MCF 10A (cell line): ENCODE measurements at regions not wholly inside any gene's neighbourhood (a gene's known extent, or its start where the extent isn't known, plus 50 kb on each side); places are given as distances from the start of the nearest gene placed in this dataset.

Source experiments
- BruUV-seq: library from RNA; stranded (reverse); fragments of 400-500 nt; replicated peaks from 2 replicates; lab custom pipeline; 2021; lab: Mats Ljungman, UMichigan
- CTCF ChIA-PET: fragments of 300-600 bp; sonication (Branson Sonifier 250); formaldehyde crosslinking; extraction: SDS; loops from one replicate; lab custom pipeline; 2021; ENCODE audit warnings: antibody characterized with exemption, inconsistent platforms; lab: Yijun Ruan, JAX
- POLR2A ChIA-PET: fragments of 300-600, 350-650 bp; sonication (Branson Sonifier 250); formaldehyde crosslinking; extraction: SDS; loops from one replicate; lab custom pipeline; 2020; ENCODE audit warnings: antibody characterized with exemption, inconsistent platforms; lab: Yijun Ruan, JAX
- DNase-seq: peaks from one replicate; pipeline ENCODE4 v3.0.0-alpha.2; 2018; ENCODE audit not compliant: unreplicated experiment
- H3K27ac Mint-ChIP-seq: one replicate; pipeline ENCODE4 v1.8.0; 2022; ENCODE audit warnings: mild to moderate bottlenecking, low read depth, mixed read lengths; ENCODE audit not compliant: unreplicated experiment
- H3K27me3 Mint-ChIP-seq: one replicate; pipeline ENCODE4 v1.8.0; 2022; ENCODE audit warnings: mixed read lengths; ENCODE audit not compliant: insufficient read depth, unreplicated experiment
- H3K36me3 Mint-ChIP-seq: one replicate; pipeline ENCODE4 v1.8.0; 2022; ENCODE audit warnings: mild to moderate bottlenecking, moderate library complexity, mixed read lengths; ENCODE audit not compliant: insufficient read depth, unreplicated experiment
- H3K4me1 Mint-ChIP-seq: one replicate; pipeline ENCODE4 v1.8.0; 2022; ENCODE audit warnings: mixed read lengths; ENCODE audit not compliant: insufficient read depth, unreplicated experiment
- H3K4me3 Mint-ChIP-seq: one replicate; pipeline ENCODE4 v1.8.0; 2022; ENCODE audit warnings: mild to moderate bottlenecking, moderate library complexity, mixed read lengths; ENCODE audit not compliant: unreplicated experiment
- H3K9me3 Mint-ChIP-seq: one replicate; pipeline ENCODE4 v1.8.0; 2022; ENCODE audit warnings: mixed read lengths; ENCODE audit not compliant: unreplicated experiment
- intact Hi-C: fragments of 100-400 bp; cut with micrococcal nuclease; formaldehyde crosslinking; loops from 2 replicates; pipeline ENCODE4 v1.14.1; 2022
- TF ChIP-seq, protein P1 (sequence below): fragments of 200-600 bp; IDR thresholded peaks from one replicate; pipeline ENCODE4 v1.8.0; 2022; ENCODE audit warnings: antibody characterized with exemption, mild to moderate bottlenecking; ENCODE audit not compliant: unreplicated experiment

DNA sequence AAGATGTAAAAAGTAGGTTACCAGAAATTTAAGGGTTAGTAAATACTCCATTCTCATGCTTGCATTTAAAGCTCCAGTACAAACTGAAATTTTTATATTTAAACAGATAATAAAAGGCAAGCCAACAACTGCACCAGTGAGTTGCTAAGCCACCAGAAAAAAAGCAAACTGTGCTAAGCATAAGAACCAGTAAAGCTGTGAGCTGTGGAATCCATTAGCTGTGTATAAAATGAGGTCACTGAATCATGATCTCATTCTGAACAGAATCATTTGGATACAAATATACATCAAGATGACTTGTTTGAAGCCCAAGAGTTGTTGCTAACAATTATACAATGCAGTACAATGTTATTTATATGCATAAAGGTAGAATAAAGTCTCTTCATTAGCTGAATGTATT lies 1312.2 kb downstream of the SI start:
- BruUV-seq: no TSS peak
- POLR2A ChIA-PET: no interaction called here
- DNase-seq: no peak
- Mint-ChIP-seq H3K36me3 (no peaks in the 10 kb centered on the region), H3K4me3 (no peak overlapping the region), H3K4me1 (no peaks in the 10 kb centered on the region), H3K27ac (no peak overlapping the region), H3K9me3 (peaks cover 15% of the 10 kb centered on the region), H3K27me3 (no peaks in the 10 kb centered on the region)
- TF ChIP-seq, protein P1, sequence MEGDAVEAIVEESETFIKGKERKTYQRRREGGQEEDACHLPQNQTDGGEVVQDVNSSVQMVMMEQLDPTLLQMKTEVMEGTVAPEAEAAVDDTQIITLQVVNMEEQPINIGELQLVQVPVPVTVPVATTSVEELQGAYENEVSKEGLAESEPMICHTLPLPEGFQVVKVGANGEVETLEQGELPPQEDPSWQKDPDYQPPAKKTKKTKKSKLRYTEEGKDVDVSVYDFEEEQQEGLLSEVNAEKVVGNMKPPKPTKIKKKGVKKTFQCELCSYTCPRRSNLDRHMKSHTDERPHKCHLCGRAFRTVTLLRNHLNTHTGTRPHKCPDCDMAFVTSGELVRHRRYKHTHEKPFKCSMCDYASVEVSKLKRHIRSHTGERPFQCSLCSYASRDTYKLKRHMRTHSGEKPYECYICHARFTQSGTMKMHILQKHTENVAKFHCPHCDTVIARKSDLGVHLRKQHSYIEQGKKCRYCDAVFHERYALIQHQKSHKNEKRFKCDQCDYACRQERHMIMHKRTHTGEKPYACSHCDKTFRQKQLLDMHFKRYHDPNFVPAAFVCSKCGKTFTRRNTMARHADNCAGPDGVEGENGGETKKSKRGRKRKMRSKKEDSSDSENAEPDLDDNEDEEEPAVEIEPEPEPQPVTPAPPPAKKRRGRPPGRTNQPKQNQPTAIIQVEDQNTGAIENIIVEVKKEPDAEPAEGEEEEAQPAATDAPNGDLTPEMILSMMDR: no peak
- intact Hi-C loops: no loop called here
- CTCF ChIA-PET: interaction anchor here (1.7 kb wide), 1 partner anchor 13 kb away, joined by 7 read pairs; no protein-coding TSS in a partner anchor

DNA sequence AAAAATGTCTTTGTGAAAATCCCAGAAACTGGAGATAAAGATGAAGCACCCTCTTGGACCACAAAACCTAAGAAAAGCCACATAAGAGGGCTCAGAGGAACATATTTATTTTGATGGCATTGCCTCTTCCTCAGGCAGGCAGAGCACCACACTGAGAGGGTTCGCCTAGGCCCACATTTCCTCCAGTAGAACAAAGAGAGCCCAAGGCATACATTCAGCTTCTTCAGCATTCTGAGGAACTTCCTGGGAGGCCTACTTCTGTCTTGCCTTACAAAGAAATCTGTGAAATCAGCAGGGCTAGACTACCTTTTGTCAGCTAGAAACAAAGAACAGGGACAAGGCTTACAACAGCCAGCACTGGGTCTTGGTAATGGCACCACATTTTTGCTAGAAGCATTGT lies 1325.3 kb downstream of the SI start:
- ChIA-PET POLR2A (no interaction called here), CTCF (interaction anchor here (0.9 to 1.2 kb wide), 3 partner anchors 13 to 197 kb away, joined by 3 to 7 read pairs (median 5); no protein-coding TSS in a partner anchor)
- intact Hi-C loops: no loop called here
- no peaks in the 10 kb centered on the region for H3K27me3 Mint-ChIP-seq
- BruUV-seq: no TSS peak
- TF ChIP-seq, protein P1: no peak
- no peak overlapping the region for H3K27ac Mint-ChIP-seq
- H3K9me3 Mint-ChIP-seq: peaks cover 18% of the 10 kb centered on the region
- H3K4me1 Mint-ChIP-seq: no peaks in the 10 kb centered on the region
- no peaks in the 10 kb centered on the region for H3K36me3 Mint-ChIP-seq
- no peak for DNase-seq
- no peak overlapping the region for H3K4me3 Mint-ChIP-seq

DNA sequence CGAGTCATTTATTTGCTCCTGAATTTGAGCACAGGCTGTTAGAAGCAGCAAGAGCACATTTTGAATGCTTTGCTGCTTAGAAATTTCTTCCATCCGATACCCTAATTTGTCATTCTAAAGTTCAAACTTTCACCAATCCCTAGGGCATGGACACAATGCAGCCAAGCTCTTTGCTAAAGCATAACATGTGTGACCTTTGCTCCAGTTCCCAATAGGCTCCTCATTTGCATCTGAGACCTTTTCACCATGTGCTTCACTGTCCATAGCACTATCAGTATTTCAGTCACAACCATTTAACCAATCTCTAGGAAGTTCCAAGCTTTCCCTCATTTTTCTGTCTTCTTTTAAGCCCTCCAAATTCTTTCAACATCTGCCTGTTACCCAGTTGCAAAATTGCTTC lies 1333.1 kb downstream of the SI start:
- no TSS peak for BruUV-seq
- CTCF ChIA-PET: interaction anchor here (1.2 kb wide), 1 partner anchor 276 kb away, joined by 3 read pairs; no protein-coding TSS in a partner anchor
- Mint-ChIP-seq H3K27me3 (no peaks in the 10 kb centered on the region), H3K4me3 (no peak overlapping the region), H3K36me3 (no peaks in the 10 kb centered on the region), H3K4me1 (no peaks in the 10 kb centered on the region), H3K9me3 (no peaks in the 10 kb centered on the region), H3K27ac (no peak overlapping the region)
- TF ChIP-seq, protein P1: no peak
- POLR2A ChIA-PET: no interaction called here
- intact Hi-C loops: no loop called here
- no peak for DNase-seq

- Mint-ChIP-seq H3K4me3 (no peak overlapping the region), H3K36me3 (no peaks in the 10 kb centered on the region), H3K27me3 (no peaks in the 10 kb centered on the region), H3K4me1 (no peaks in the 10 kb centered on the region), H3K27ac (no peak overlapping the region), H3K9me3 (peaks cover 8% of the 10 kb centered on the region)
- intact Hi-C loops: no loop called here
- ChIA-PET POLR2A (no interaction called here), CTCF (no interaction called here)
- DNase-seq: no peak
- BruUV-seq: no TSS peak
- TF ChIP-seq, protein P1: no peak
These were observed 1342.9 kb downstream of the SI start for GRCh38 chr3:163735394-163735793.
